H1 (cell line): ENCODE measurements at regions not wholly inside any gene's neighbourhood (a gene's known extent, or its start where the extent isn't known, plus 50 kb on each side); places are given as distances from the start of the nearest gene placed in this dataset.

Experiments used
- CTCF ChIA-PET: fragments of 300-600 bp; sonication (Branson Sonifier 250); formaldehyde crosslinking; loops from one replicate; lab custom pipeline; 2021; ENCODE audit not compliant: partially characterized antibody; lab: Charles Lee
- POLR2A ChIA-PET: fragments of 300-600 bp; sonication (Branson Sonifier 250); formaldehyde crosslinking; loops from one replicate; lab custom pipeline; 2021; ENCODE audit warnings: inconsistent platforms; ENCODE audit not compliant: partially characterized antibody; lab: Charles Lee
- DNase-seq, 2 experiments: peaks; one replicate each; pipeline versions ENCODE4 v3.0.0 to v3.0.0-alpha.2; 2010 to 2022; ENCODE audit warnings: low spot score in 2 of 2, low read depth in 1 of 2, mixed read lengths in 1 of 2
- FAIRE-seq: peaks from 2 replicates; lab custom pipeline; 2011; peaks lifted over from hg19 to GRCh38; lab: Jason Lieb, UNC
- H2AFZ ChIP-seq: 2 replicates; pipeline ENCODE4 v1.8.1; 2012; ENCODE audit warnings: low read length, inconsistent platforms
- H2AK5ac ChIP-seq: 2 replicates; pipeline ENCODE4 v1.6.1; 2013; ENCODE audit warnings: low read depth, low read length
- H2BK120ac ChIP-seq: replicated peaks from 2 replicates; pipeline ENCODE3; 2013; ENCODE audit warnings: low read depth, low read length, inconsistent platforms
- H2BK12ac ChIP-seq: 2 replicates; pipeline ENCODE4 v1.6.1; 2013; ENCODE audit warnings: low read depth, low read length
- H2BK15ac ChIP-seq: 2 replicates; pipeline ENCODE4 v1.6.1; 2013; ENCODE audit warnings: low read length
- H2BK20ac ChIP-seq: 2 replicates; pipeline ENCODE4 v1.6.1; 2013; ENCODE audit warnings: low read length
- H2BK5ac ChIP-seq: 2 replicates; pipeline ENCODE4 v1.6.1; 2013; ENCODE audit warnings: low read depth, low read length
- H3K14ac ChIP-seq: 2 replicates; pipeline ENCODE4 v1.6.1; 2013; ENCODE audit warnings: inconsistent platforms; ENCODE audit not compliant: insufficient read length
- H3K18ac ChIP-seq: 2 replicates; pipeline ENCODE4 v1.6.1; 2013; ENCODE audit warnings: low read length; ENCODE audit errors: extremely low read depth
- H3K23ac ChIP-seq: 2 replicates; pipeline ENCODE4 v1.6.1; 2013; ENCODE audit warnings: inconsistent platforms; ENCODE audit not compliant: insufficient read length
- H3K23me2 ChIP-seq: 2 replicates; pipeline ENCODE4 v1.6.1; 2013; ENCODE audit warnings: low read depth, low read length
- H3K27ac ChIP-seq: 2 replicates; pipeline ENCODE4 v1.6.1; 2011; ENCODE audit warnings: low read depth, low read length, inconsistent platforms
- H3K27me3 ChIP-seq, 4 experiments: replicated peaks in 1 of 4; 1 replicate in 1 of 4; 2 replicates in 3 of 4; pipeline versions ENCODE4 v1.6.1 to v1.8.1; 2011 to 2013; ENCODE audit warnings: low read length in 3 of 4, mild to moderate bottlenecking in 3 of 4, inconsistent platforms in 2 of 4, mixed read lengths in 2 of 4, moderate library complexity in 1 of 4; ENCODE audit not compliant: control insufficient read depth in 3 of 4, insufficient read depth in 3 of 4; ENCODE audit errors: extremely low read depth in 1 of 4
- H3K36me3 ChIP-seq, 4 experiments: 2 replicates each; pipeline versions ENCODE4 v1.6.1 to v1.8.1; 2011 to 2013; ENCODE audit warnings: mild to moderate bottlenecking in 4 of 4, low read length in 3 of 4, moderate library complexity in 2 of 4, control low read depth in 1 of 4, inconsistent platforms in 1 of 4; ENCODE audit not compliant: insufficient read depth in 4 of 4, control insufficient read depth in 2 of 4
- H3K4ac ChIP-seq: replicated peaks from 2 replicates; pipeline ENCODE3; 2013; ENCODE audit warnings: low read length, low read depth, mixed read lengths, inconsistent platforms; ENCODE audit not compliant: insufficient read length
- H3K4me1 ChIP-seq, 4 experiments: replicated peaks in 1 of 4; 1 replicate in 1 of 4; 2 replicates in 3 of 4; pipeline versions ENCODE4 v1.6.1 to v1.8.1; 2011 to 2013; ENCODE audit warnings: low read length in 3 of 4, inconsistent platforms in 2 of 4, mixed read lengths in 1 of 4; ENCODE audit not compliant: insufficient read depth in 4 of 4, control insufficient read depth in 3 of 4
- H3K4me2 ChIP-seq, 2 experiments: 2 replicates each; pipeline versions ENCODE4 v1.6.1 to v1.8.1; 2011 to 2013; ENCODE audit warnings: low read depth in 2 of 2, low read length in 2 of 2, control low read depth in 1 of 2, inconsistent platforms in 1 of 2, mild to moderate bottlenecking in 1 of 2; ENCODE audit not compliant: insufficient read depth in 1 of 2
- H3K4me3 ChIP-seq, 4 experiments: fragments of 200-600, 300-600 bp in 1 of 4; sonication (generic), shearing (Covaris generic), sonication (Bioruptor Twin) in 1 of 4; 2 replicates each; pipeline versions ENCODE4 v1.5.1 to v1.8.1; 2011 to 2016; ENCODE audit warnings: low read length in 4 of 4, low read depth in 3 of 4, control low read depth in 2 of 4, inconsistent platforms in 2 of 4, mild to moderate bottlenecking in 2 of 4, mixed read lengths in 1 of 4, moderate library complexity in 1 of 4; ENCODE audit not compliant: insufficient read depth in 2 of 4; ENCODE audit errors: extremely low read depth in 1 of 4
- H3K56ac ChIP-seq: replicated peaks from 2 replicates; pipeline ENCODE3; 2013; ENCODE audit warnings: low read depth, mild to moderate bottlenecking, mixed read lengths, low read length, inconsistent platforms; ENCODE audit not compliant: insufficient read length
- H3K79me1 ChIP-seq: 2 replicates; pipeline ENCODE4 v1.6.1; 2013; ENCODE audit warnings: low read depth, low read length, control low read depth
- H3K79me2 ChIP-seq, 2 experiments: 2 replicates each; pipeline versions ENCODE4 v1.6.1 to v1.8.1; 2012 to 2013; ENCODE audit warnings: low read length in 2 of 2, mild to moderate bottlenecking in 2 of 2, inconsistent platforms in 1 of 2; ENCODE audit not compliant: insufficient read depth in 2 of 2, control insufficient read depth in 1 of 2
- H3K9ac ChIP-seq, 4 experiments: replicated peaks in 1 of 4; 1 replicate in 1 of 4; 2 replicates in 3 of 4; pipeline versions ENCODE4 v1.6.1 to v1.8.1; 2011 to 2013; ENCODE audit warnings: low read depth in 3 of 4, low read length in 3 of 4, control low read depth in 2 of 4, mild to moderate bottlenecking in 2 of 4, moderate library complexity in 2 of 4, inconsistent platforms in 1 of 4; ENCODE audit errors: extremely low read depth in 1 of 4
- H3K9me3 ChIP-seq, 2 experiments: 2 replicates each; pipeline versions ENCODE4 v1.6.1 to v1.8.1; 2012 to 2013; ENCODE audit warnings: mild to moderate bottlenecking in 2 of 2, moderate library complexity in 2 of 2, control low read depth in 1 of 2, inconsistent platforms in 1 of 2, low read depth in 1 of 2, low read length in 1 of 2, mixed read lengths in 1 of 2; ENCODE audit not compliant: insufficient read depth in 2 of 2
- H4K20me1 ChIP-seq, 2 experiments: replicated peaks in 1 of 2; 2 replicates each; pipeline versions ENCODE3 to v1.8.1; 2011 to 2013; ENCODE audit warnings: inconsistent platforms in 2 of 2, low read length in 2 of 2, mild to moderate bottlenecking in 1 of 2; ENCODE audit not compliant: insufficient read depth in 2 of 2, control insufficient read depth in 1 of 2
- H4K5ac ChIP-seq: 2 replicates; pipeline ENCODE4 v1.6.1; 2013; ENCODE audit warnings: low read length, low read depth, mixed read lengths, inconsistent platforms; ENCODE audit not compliant: insufficient read length
- H4K8ac ChIP-seq: 2 replicates; pipeline ENCODE4 v1.8.0; 2013; ENCODE audit warnings: mild to moderate bottlenecking, moderate library complexity, low read length, inconsistent platforms; ENCODE audit not compliant: insufficient read depth; ENCODE audit errors: extremely low read depth
- H4K91ac ChIP-seq: replicated peaks from 2 replicates; pipeline ENCODE3; 2013; ENCODE audit warnings: low read length, mixed read lengths, inconsistent platforms; ENCODE audit not compliant: insufficient read length
- ATF2 ChIP-seq: IDR thresholded peaks from 2 replicates; pipeline ENCODE4 v1.6.1; 2012; ENCODE audit warnings: low read length, inconsistent platforms
- KDM4A ChIP-seq: IDR thresholded peaks from one replicate; pipeline ENCODE4 v1.7.1; 2012; ENCODE audit warnings: low read depth, mild to moderate bottlenecking, moderate library complexity, low read length, inconsistent platforms; ENCODE audit not compliant: severe bottlenecking
- MAX ChIP-seq: IDR thresholded peaks from 2 replicates; pipeline ENCODE4 v1.6.1; 2012; ENCODE audit warnings: inconsistent platforms
- POLR2AphosphoS5 ChIP-seq: IDR thresholded peaks from 2 replicates; pipeline ENCODE4 v1.6.1; 2011; ENCODE audit warnings: low read depth, low read length
- SAP30 ChIP-seq: fragments of 300-600 bp; sonication (generic); IDR thresholded peaks from 2 replicates; pipeline ENCODE4 v1.7.1; 2012; ENCODE audit warnings: low read length, moderate library complexity, mild to moderate bottlenecking, inconsistent platforms; ENCODE audit not compliant: insufficient read depth, insufficient replicate concordance
- TEAD4 ChIP-seq: IDR thresholded peaks from 2 replicates; pipeline ENCODE4 v1.6.1; 2012; ENCODE audit warnings: low read depth, low read length, inconsistent platforms, mixed read lengths
- WGBS, 2 experiments: shearing (Covaris generic) in 1 of 2; methylation state at CpG; one replicate each; pipeline versions ENCODE4 v1.1.6 to v1.1.7; 2013 to 2015; ENCODE audit warnings: low lambda C conversion rate in 2 of 2, mixed read lengths in 2 of 2, inconsistent platforms in 1 of 2, low coverage in 1 of 2, missing lambda C conversion rate in 1 of 2; ENCODE audit not compliant: insufficient replicate concordance in 2 of 2, insufficient coverage in 1 of 2, insufficient read length in 1 of 2; ENCODE audit errors: extremely low coverage in 1 of 2, missing lambda C conversion rate in 1 of 2; 5-methylcytosine and 5-hydroxymethylcytosine counted together

GRCh38 chr1:29420202-29420601 is 183.9 kb downstream of the PTPRU start:
- Histone ChIP-seq H2AFZ (no peak overlapping the region), H3K4me3 (no peak overlapping the region), H2BK5ac (no peak overlapping the region), H2AK5ac (no peak overlapping the region), H3K14ac (no peak overlapping the region), H2BK120ac (no peak overlapping the region), H3K23me2 (no peaks in the 10 kb centered on the region), H2BK20ac (no peak overlapping the region), H3K27me3 (no peaks in the 10 kb centered on the region), H3K79me1 (no peaks in the 10 kb centered on the region), H4K8ac (no peak overlapping the region), H3K4me2 (no peak overlapping the region), H3K27ac (no peak overlapping the region), H3K36me3 (no peaks in the 10 kb centered on the region), H3K4me1 (peaks cover 3 to 6% (median 5%) of the 10 kb centered on the region in 4 experiments; a peak in 5 of 7 replicates), H4K20me1 (no peaks in the 10 kb centered on the region), H2BK12ac (no peak overlapping the region), H4K5ac (no peak overlapping the region), H3K23ac (no peak overlapping the region), H3K79me2 (no peaks in the 10 kb centered on the region), H3K9ac (no peak overlapping the region), H3K9me3 (no peaks in the 10 kb centered on the region), H3K4ac (no peak overlapping the region), H2BK15ac (no peak overlapping the region), H3K18ac (no peak overlapping the region), H3K56ac (no peak overlapping the region), H4K91ac (no peak overlapping the region)
- WGBS, 2 experiments = 88% methylated on average over 2 of the region's 2 CpGs; no CpG with 5 or more reads in 1 of the 2 experiments
- DNase-seq (no peak), FAIRE-seq (no peak)
- ChIA-PET POLR2A (no interaction called here), CTCF (interaction anchor here (1.1 to 1.3 kb wide), 2 partner anchors 8 to 31 kb away, joined by 4 read pairs; no protein-coding TSS in a partner anchor)
- TF ChIP-seq ATF2 = no peak
- TF ChIP-seq MAX = no peak
- TF ChIP-seq KDM4A = no peak
- no peak for TF ChIP-seq SAP30
- TF ChIP-seq TEAD4 = no peak
- no peak for TF ChIP-seq POLR2AphosphoS5
